Activated T-cell treated with anti-CD3 and anti-CD28 coated beads for 24 hours (primary cell): ENCODE measurements at regions not wholly inside any gene's neighbourhood (a gene's known extent, or its start where the extent isn't known, plus 50 kb on each side); places are given as distances from the start of the nearest gene placed in this dataset.
"Not testable (repeated sequence)": the region's sequence is repeated elsewhere in the genome, so short reads cannot be mapped to it uniquely, and the experiment has no call there.

ENCODE experiments used
- DNase-seq: peaks from one replicate; pipeline ENCODE4 v3.0.0-alpha.2; 2020; ENCODE audit warnings: low read depth

DNA sequence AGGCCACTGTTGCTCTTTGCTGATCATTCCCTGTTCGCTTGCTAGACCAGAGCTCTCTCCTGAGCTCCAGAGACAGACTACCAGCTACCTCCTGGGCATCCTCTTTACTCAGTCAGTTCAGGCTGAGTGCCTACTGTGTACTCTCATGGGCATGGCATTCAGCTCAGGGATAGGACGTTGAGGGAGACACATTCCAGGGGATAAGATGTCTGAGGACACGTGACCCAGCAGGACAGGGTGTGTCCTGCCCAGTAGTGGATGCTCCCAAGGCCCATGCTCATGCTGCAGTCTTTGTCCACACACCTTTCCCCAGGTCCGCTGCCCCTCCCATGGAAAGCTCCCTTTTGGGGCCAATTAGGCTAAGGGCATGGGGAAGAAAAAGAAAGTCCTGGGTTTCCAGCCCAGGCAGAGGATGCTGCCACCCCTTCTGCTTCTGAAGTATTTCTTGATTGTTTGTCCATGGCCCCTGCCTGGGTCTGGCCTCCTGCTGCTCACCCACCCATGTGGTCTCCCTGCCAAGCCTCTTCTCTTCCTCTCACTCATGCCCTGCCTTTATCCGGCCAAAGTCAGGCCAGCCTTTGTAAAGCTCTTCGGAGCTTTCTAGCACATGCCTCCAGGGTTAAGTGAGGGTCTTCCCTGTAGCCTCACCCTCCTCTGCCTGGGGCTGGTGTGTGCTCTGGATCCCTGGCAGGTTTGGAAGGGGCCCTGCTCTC, 60.5 kb upstream of the PITX1 start:
- no peak for DNase-seq

DNA sequence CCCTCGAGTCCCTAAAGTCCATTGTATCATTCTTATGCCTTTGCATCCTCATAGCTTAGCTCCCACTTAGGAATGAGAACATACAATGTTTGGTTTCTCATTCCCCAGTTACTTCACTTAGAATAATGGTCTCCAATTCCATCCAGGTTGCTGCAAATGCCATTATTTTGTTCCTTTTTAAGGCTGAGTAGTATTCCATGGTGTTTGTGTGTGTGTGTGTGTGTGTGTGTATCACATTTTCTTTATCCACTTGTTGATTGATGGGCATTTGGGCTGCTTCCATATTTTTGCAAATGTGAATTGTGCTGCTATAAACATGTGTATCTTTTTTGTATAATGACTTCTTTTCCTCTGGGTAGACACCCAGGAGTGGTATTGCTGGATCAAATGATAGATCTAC, 59.5 kb upstream of the PITX1 start:
- not testable (repeated sequence) for DNase-seq

DNA sequence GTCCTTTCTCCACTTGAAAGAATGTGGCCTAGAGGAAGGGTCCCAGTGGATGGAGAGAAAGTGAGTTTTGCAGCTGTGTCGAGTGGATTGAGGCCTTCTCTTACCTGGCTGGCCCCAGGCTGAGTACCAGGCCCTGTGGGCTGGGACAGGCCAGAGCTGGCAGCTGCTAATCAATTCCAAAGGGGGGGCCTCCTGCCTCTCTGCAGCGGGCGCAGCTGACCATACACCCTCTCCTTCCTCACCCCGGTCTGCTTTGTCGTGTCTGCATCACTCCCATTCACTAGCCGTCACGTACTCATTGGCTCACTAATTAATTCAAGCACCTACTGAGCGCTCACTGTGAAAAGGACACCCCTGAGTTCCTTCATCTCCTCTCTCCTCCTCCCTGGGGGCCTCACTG, 58.4 kb upstream of the PITX1 start:
- DNase-seq = no peak

DNA sequence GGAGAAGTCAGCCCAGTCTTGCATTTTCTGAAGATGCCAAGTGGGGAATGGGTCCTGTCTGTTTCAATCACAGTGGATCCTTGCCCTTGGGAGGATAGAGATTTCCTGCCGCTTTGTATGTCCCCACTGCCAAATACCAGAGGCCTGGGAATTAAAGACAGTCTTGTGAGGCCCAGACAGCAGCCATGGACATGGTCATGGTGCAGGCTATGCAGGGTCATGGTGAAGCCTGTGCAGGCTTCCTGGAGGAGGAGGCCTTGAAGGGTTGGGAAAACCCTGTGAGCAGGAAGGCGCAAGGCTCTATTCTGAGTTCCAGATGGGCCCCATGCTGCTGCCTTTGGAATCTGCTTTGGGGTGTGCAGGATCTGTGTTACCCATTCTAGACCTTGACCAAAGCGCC, 57.3 kb upstream of the PITX1 start:
- no peak for DNase-seq

DNA sequence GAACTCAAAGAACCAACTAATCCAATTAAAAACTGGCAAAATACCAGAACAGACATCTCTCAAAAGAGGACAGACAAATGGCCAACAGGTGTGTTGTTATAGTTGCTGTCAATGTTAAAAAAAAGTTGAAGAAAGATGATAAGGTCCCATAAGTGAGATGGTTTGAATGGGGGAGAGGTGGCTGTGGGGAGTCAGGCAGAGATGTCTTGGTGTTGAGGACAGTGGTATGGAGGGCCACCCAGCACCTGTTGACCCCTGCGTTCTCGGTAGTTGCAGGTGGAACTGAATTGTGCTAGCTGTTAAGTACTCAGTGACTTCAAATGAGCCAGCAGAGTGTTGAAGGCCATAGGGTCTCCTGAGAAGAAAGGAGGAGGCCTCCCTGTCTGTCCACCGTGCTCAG, 55.9 kb upstream of the PITX1 start:
- no peak for DNase-seq

DNA sequence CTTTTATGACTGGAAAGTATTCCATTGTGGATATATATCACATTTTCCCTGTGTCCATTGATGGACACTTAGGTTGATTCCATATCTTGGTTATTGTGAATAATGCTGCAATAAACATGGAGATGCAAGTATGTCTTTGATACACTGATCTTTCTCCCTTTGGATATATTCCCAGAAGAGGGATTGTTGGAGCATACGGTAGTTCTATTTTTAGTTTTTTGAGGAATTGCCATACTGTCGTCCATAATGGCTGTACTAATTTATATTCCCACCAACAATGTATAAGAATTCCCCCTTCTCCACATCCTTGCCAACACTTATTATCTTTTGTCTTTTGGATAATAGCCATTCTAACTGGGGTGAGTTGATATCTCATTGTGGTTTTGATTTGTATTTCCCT, 54.9 kb upstream of the PITX1 start:
- no peak for DNase-seq

DNA sequence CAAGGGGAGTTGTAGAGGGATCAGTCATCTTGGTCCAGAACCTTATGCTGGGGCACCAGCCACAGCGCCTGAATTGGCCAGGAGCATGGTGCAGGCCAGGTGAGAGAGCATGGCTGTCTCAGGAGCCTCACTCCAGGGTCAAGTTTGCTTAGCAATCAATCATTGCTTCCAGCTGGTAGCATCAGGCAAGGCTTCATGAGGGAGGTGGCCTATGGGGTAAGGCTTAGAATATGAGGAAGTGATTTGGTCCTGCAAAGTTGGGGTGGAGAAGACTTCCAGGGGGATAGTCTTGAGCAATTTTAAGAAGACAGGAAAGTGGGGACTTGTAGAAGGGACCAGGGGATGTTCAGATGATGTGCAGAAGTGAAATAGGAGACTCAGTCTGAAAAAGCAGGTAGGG, 53.9 kb upstream of the PITX1 start:
- no peak for DNase-seq

DNA sequence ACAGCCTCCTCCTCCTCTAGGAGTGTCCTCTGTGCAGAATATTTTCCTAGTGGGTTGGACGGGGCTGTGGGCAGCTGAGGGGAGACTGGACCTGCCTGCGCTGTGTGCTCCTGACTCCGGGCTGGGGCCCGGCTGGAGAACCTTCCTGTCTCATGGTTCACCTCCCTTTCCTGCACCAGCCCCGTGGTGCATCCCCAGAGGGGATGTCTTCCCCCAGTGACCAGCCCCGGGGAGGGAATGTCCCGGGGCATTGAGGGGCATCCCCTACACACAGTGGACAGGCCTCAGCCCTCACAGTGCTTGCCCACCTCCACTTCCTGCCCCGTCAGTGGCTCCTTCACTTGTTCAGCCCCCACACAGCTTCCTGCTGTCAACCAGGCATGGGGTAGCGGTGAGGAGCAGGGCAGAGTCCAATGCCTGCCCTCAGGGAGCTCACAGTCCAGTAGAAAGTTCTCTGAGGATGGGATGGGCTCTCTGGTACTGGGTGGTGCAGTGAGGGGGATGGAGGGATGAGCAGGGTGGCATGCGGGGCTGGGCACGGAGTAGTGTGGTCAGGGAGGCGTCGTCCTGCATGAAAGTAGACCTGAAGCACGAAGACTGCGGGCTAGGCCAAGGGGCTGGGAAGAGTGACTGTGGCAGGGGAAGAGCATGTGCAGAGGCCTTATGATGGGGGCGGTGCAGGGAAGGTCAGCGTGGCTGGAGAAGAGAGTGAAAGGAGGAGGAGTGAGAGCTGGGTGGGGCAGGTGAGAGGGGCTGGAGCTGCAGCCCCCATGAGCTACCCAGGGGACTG, 52.1 kb upstream of the PITX1 start:
- DNase-seq = no peak

DNA sequence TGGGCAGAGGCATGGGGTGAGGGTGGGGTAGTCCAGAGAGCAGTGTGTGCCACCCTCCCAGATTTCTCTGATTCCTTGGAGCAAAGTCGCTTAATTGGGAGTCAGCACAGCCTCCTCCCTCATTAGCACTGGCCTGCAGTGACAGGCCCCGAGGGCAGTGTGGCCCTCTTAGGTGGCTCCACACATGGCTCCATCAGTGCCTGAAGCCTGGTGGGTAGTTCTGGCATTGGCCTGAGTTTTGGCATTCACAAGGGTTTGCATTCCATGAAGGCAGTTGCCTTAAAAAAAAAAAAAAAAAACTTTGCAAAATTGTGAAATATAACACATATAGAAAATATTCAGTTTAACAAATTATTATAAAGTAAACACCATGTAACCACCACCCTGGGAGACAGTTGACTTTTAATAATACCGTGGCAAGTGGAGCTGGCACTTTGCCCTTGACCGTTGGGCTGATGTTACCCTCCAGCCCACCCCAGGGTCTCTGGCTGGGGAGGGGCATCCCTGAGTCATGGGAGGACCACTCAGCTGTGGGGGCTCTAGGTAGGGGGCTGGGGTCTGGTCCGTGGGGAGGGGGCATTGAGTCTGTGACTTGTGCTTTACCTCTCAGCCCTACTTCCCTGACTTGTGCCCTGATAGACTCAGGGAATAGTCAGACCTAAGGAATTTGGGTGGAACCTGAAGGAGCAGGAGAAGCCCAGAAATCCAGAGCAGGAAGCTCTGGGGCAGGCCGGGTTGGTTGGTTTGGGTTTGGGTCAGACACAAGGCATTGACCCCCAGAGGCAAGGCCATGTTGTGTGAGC, 51.3 kb upstream of the PITX1 start:
- DNase-seq = no peak
